AG04450 (cell line): ENCODE measurements at regions not wholly inside any gene's neighbourhood (a gene's known extent, or its start where the extent isn't known, plus 50 kb on each side); places are given as distances from the start of the nearest gene placed in this dataset.

Source experiments
- CTCF ChIA-PET: fragments of 300-600, 350-600 bp; formaldehyde crosslinking; extraction: SDS; loops from one replicate; lab custom pipeline; 2022; ENCODE audit warnings: antibody characterized with exemption, inconsistent platforms; lab: Charles Lee
- POLR2A ChIA-PET: fragments of 350-600 bp; formaldehyde crosslinking; extraction: SDS; loops from one replicate; lab custom pipeline; 2021; ENCODE audit warnings: antibody characterized with exemption, inconsistent platforms; lab: Yijun Ruan, JAX
- DNase-seq: peaks from one replicate; pipeline ENCODE4 v3.0.0-alpha.2; 2011; ENCODE audit warnings: low read depth, low spot score
- H3K27ac ChIP-seq: one replicate; pipeline ENCODE4 v1.5.1; 2012; ENCODE audit warnings: low read depth, low read length, control low read depth
- H3K27me3 ChIP-seq: one replicate; pipeline ENCODE4 v1.6.0; 2012; ENCODE audit warnings: low read length; ENCODE audit not compliant: control insufficient read depth, insufficient read depth
- H3K4me3 ChIP-seq: 2 replicates; pipeline ENCODE4 v1.5.1; 2011; ENCODE audit warnings: mild to moderate bottlenecking, low read depth, low read length, control low read depth
- H3K9me3 ChIP-seq: 2 replicates; pipeline ENCODE4 v1.5.1; 2012; ENCODE audit warnings: low read length; ENCODE audit not compliant: control insufficient read depth, insufficient read depth
- CTCF ChIP-seq: IDR thresholded peaks from 2 replicates; pipeline ENCODE4 v1.5.1; 2011; ENCODE audit warnings: low read depth, low read length, control low read depth, inconsistent platforms

- no peak for TF ChIP-seq CTCF
- Histone ChIP-seq H3K27ac (no peak overlapping the region), H3K27me3 (no peaks in the 10 kb centered on the region), H3K4me3 (no peak overlapping the region), H3K9me3 (no peaks in the 10 kb centered on the region)
- CTCF ChIA-PET, result no interaction called here
- POLR2A ChIA-PET, result no interaction called here
- no peak for DNase-seq
These were observed 178.9 kb upstream of the MYLIP start for GRCh38 chr6:15949982-15950381.

- DNase-seq, result no peak
- Histone ChIP-seq H3K9me3 (no peaks in the 10 kb centered on the region), H3K4me3 (no peak overlapping the region), H3K27ac (no peak overlapping the region), H3K27me3 (no peaks in the 10 kb centered on the region)
- TF ChIP-seq CTCF, result no peak
- CTCF ChIA-PET, result no interaction called here
- POLR2A ChIA-PET, result no interaction called here
These were observed 179.7 kb upstream of the MYLIP start for GRCh38 chr6:15948930-15949900.

GRCh38 chr6:15947923-15948322 lies 181.0 kb upstream of the MYLIP start:
- H3K4me3 ChIP-seq, result no peak overlapping the region
- H3K27ac ChIP-seq, result no peak overlapping the region
- ChIA-PET CTCF (no interaction called here), POLR2A (no interaction called here)
- H3K27me3 ChIP-seq, result no peaks in the 10 kb centered on the region
- H3K9me3 ChIP-seq, result no peaks in the 10 kb centered on the region
- TF ChIP-seq CTCF, result no peak
- no peak for DNase-seq

- Histone ChIP-seq H3K4me3 (no peak overlapping the region), H3K27ac (no peak overlapping the region), H3K9me3 (no peaks in the 10 kb centered on the region), H3K27me3 (no peaks in the 10 kb centered on the region)
- no peak for TF ChIP-seq CTCF
- POLR2A ChIA-PET, result no interaction called here
- DNase-seq, result no peak
- CTCF ChIA-PET, result no interaction called here
These were observed 181.4 kb upstream of the MYLIP start for GRCh38 chr6:15947436-15947835.

GRCh38 chr6:15946701-15947385 lies 182.0 kb upstream of the MYLIP start:
- Histone ChIP-seq H3K4me3 (no peak overlapping the region), H3K27me3 (no peaks in the 10 kb centered on the region), H3K9me3 (no peaks in the 10 kb centered on the region), H3K27ac (no peak overlapping the region)
- ChIA-PET POLR2A (no interaction called here), CTCF (no interaction called here)
- no peak for DNase-seq
- no peak for TF ChIP-seq CTCF
